GM18502 (cell line): ENCODE measurements at regions not wholly inside any gene's neighbourhood (a gene's known extent, or its start where the extent isn't known, plus 50 kb on each side); places are given as distances from the start of the nearest gene placed in this dataset.

ENCODE experiments used
- ATAC-seq: cut with Tn5 transposase; IDR thresholded peaks from one replicate; pipeline ENCODE4 v1.9.1; 2021; ENCODE audit warnings: mild to moderate bottlenecking; ENCODE audit not compliant: unreplicated experiment, poor library complexity

- no peak for ATAC-seq
These were observed 199.3 kb upstream of the SGK1 start for GRCh38 chr6:134517145-134517658.

GRCh38 chr6:134516582-134516981 is 198.7 kb upstream of the SGK1 start:
- ATAC-seq, result no peak

- ATAC-seq, result no peak
These were observed 198.1 kb upstream of the SGK1 start for GRCh38 chr6:134515986-134516385.

GRCh38 chr6:134512981-134513391 is 195.1 kb upstream of the SGK1 start:
- no peak for ATAC-seq

GRCh38 chr6:134511984-134512683 is 194.2 kb upstream of the SGK1 start:
- ATAC-seq, result no peak

- no peak for ATAC-seq
These were observed 193.0 kb upstream of the SGK1 start for GRCh38 chr6:134510920-134511319.

GRCh38 chr6:134510142-134510541 is 192.2 kb upstream of the SGK1 start:
- ATAC-seq, result no peak

GRCh38 chr6:134508862-134509498 is 191.1 kb upstream of the SGK1 start:
- no peak for ATAC-seq

GRCh38 chr6:134506162-134506561 is 188.2 kb upstream of the SGK1 start:
- ATAC-seq, result no peak

- no peak for ATAC-seq
These were observed 185.8 kb upstream of the SGK1 start for GRCh38 chr6:134503585-134504281.

- ATAC-seq, result no peak
These were observed 185.0 kb upstream of the SGK1 start for GRCh38 chr6:134502614-134503549.

GRCh38 chr6:134495890-134496248 is 178.0 kb upstream of the SGK1 start:
- no peak for ATAC-seq

GRCh38 chr6:134495203-134495889 is 177.4 kb upstream of the SGK1 start:
- no peak for ATAC-seq

GRCh38 chr6:134493789-134494188 is 175.9 kb upstream of the SGK1 start:
- ATAC-seq, result no peak

- ATAC-seq, result no peak
These were observed 173.6 kb upstream of the SGK1 start for GRCh38 chr6:134491477-134491876.

- ATAC-seq, result no peak
These were observed 164.8 kb upstream of the SGK1 start for GRCh38 chr6:134482593-134483270.

- no peak for ATAC-seq
These were observed 164.1 kb upstream of the SGK1 start for GRCh38 chr6:134481966-134482365.

GRCh38 chr6:134480593-134480992 is 162.7 kb upstream of the SGK1 start:
- ATAC-seq, result no peak

- no peak for ATAC-seq
These were observed 161.0 kb upstream of the SGK1 start for GRCh38 chr6:134478764-134479399.
